ENCODE measurements at regions not wholly inside any gene's neighbourhood (a gene's known extent, or its start where the extent isn't known, plus 50 kb on each side); places are given as distances from the start of the nearest gene placed in this dataset.
"Not testable (repeated sequence)": the region's sequence is repeated elsewhere in the genome, so short reads cannot be mapped to it uniquely, and the experiment has no call there.

DNA sequence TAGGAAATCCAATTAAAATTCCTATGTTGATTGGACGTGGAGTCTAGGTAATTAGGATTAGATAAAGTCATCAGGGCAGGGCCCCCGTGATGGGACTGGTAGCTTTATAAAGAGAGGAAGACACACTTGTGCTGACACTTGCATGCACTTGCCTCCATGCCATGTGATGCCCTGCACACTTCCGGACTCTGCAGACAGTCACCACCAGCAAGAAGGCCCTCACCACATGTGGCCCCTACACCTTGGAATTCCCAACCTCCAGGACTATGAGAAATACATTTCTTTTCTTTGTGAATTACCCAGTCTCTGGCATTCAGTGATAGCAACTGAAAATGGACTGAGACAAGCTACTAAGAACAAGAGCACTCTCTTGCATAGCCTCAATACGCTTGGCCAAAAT is 90.6 kb downstream of the CRYGS start:
- DNase-seq: no peak

DNA sequence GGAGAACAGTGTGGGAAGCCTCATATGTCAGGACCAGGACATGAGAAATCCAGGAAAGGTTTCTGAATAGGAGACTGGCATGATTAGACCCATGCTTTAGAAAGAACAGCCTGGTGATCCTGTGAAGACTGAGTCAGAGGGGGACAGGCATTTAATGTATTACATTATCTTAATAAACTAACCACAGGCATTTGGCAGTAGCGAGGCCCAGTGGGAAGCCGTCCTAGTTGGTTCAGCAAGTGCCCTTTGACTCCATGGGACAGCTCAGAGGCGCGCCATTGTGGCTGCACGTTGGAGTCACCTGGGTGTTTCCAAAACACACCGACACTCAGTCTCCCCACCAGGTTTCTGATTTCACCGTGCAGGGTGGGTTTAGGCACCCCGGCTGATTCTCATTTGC is 90.5 kb upstream of the DGKG start:
- DNase-seq: no peak

DNA sequence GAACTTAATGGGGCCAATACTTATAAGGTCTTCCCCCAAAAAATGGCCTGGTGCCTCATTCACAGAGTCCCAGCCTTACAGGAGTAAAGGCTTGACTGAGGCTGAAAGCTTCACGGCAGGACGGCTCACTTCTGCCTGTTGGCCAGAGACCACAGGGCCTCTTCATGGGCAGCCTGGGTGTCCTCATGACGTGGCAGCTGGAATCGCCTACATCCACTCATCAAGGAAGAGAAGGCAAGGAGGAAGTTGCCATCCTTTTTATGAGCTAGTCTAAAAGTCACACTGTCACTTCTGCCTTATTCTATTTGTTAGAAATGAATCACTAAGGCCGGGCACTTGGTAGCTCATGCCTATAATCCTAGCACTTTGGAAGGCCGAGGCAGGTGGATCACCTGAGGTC is 89.3 kb upstream of the DGKG start:
- no peak for DNase-seq

DNA sequence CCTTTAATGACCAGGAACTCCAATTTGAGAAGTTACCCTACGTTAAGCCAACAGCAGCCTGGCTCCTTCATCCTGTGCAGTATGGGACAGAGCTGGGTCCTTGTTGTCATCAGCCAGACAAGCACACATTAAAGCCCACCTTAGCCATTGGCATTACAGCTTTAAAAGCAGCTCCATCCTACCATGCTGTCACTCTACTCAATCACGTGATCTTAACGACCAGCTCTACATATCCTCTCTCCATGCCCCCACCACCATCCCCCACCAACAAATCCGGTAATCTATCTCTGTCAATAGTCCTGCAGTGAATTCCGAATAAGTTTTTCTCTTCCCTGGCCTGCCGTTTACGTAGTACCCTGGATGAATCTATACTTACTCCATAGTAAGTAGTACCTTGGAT is 82.9 kb upstream of the DGKG start:
- no peak for DNase-seq

DNA sequence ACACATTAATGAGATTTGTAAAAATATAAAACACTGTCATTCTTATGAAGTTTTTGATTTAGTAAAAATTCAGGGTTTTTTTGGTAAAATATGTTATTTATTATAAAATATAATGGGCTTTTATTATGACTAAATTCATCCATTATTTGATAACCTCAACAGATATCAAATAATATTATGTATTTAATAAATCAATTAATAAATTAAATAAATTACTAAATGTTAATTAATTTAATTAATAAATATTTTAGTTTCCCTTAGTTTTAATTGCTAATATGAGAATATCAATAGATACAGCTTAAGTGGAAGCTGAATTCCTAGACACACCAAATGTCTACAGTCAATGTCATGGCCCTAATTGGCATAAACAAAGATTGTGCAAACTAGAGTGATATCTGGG is 82.3 kb upstream of the DGKG start:
- DNase-seq: no peak

DNA sequence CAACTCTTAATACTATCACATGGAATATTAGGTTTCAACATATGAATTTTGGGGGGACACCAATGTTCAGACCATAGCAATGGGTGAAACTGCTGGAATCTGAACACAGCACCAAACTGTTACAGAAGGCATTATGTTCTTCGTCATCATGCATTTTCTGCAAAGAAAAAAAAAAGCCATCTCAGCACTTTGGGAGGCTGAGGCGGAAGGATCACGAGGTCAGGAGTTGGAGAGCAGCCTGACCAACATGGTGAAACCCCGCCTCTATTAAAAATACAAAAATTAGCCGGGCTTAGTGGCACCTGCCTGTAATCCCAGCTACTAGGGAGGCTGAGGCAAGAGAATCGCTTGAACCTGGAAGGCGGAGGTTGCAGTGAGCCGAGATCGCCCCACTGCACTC is 80.9 kb upstream of the DGKG start:
- not testable (repeated sequence) for DNase-seq

DNA sequence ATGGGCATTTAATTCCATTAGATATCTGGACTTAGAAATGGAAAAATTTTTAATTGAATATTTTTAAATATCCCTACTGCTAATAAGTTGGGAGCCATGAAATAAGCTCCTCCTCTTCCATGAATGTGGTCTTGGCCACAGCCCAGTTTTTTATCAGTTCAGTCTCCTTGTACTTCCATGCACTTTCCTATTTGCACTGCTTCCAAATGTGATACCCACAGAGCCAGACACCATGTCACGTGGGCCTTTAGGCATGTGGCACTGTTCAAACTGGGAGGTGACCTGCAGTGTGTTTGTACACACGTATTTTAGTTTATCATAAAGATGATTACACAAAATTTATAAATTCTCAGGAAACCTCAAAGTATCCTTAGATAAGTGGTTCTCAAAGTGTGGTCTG is 80.1 kb upstream of the DGKG start:
- no peak for DNase-seq

DNA sequence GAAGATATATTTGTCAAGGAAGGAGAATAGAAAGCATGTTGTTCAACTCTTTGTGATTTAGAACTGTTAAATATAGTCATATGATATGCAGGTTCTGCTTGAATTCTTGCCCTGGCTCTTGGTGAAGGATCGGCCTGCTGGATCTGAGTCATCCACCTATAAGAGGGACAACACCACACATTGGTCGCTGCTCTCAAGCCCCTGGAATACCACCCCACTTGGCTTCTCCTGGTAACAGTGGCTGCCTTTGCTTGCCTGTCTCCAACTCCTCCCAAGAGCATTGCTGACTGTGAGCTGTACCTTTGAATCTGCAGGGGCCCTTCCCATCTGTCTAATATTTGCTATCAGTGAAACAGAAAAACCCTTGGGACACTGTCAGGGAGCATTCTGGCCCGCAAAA is 78.9 kb upstream of the DGKG start:
- DNase-seq: no peak

DNA sequence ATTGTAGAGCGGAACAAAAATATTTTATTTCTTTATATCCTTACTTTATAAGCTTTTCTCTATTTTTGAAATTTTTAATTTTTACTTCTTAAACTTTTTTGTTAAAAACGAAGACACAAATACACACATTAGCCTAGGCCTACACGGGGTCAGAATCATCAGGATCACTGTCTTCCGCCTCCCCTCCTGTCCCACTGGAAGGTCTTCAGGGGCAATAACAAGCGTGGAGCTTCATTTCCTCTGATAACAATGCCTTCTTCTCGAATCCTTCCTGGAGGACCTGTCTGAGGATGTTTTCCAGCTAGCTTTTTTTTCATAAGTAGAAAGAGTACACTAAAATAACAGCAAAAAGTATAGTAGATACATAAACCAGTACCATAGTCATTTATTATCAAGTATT is 77.7 kb upstream of the DGKG start:
- no peak for DNase-seq

DNA sequence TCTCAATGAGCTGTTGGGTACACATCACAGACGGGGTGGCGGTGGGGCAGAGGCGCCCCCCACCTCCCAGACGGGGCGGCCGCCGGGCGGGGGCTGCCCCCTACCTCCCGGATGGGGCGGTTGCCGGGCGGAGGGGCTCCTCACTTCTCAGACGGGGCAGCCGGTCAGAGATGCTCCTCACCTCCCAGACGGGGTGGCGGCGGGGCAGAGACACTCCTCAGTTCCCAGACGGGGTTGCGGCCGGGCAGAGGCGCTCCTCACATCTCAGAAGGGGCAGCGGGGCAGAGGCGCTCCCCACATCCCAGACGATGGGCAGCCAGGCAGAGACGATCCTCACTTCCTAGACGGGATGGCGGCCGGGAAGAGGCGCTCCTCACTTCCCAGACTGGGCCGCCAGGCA is 73.3 kb upstream of the DGKG start:
- DNase-seq: not testable (repeated sequence)

DNA sequence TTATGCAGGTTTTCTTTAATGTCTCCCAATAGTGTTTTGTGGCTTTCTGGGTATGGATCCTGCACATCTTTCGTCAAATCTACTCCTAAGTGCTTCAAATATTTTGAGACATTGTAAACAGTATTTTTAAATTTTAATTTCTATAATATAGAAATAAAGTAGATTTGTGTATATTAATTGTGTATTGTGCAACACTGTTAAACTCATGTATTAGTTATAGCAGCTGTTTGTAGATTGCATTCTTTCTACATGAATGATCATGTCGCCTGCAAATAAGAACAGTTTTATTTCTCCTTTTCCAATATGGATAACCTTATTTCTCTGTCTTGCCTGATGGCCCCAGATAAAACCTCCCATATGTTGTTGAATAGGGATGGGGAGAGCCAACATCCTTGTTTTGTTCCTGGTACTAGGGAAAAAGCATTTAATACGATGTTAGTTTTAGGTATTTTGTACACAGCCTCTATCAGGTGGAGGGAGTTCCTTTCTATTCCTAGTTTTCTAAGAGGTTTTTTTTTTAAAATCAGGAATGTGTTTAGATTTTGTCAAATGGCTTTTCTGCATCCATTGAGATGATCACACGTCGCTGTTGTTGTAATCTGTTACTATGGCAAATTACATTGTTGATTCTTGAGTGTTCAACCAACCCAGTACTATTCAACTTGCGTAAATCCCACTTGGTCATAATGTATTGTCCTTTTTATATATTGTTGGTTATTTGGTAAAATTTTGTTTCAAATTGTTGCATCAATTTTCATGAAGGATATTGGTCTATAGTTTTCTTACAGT is 71.1 kb upstream of the DGKG start:
- no peak for DNase-seq

DNA sequence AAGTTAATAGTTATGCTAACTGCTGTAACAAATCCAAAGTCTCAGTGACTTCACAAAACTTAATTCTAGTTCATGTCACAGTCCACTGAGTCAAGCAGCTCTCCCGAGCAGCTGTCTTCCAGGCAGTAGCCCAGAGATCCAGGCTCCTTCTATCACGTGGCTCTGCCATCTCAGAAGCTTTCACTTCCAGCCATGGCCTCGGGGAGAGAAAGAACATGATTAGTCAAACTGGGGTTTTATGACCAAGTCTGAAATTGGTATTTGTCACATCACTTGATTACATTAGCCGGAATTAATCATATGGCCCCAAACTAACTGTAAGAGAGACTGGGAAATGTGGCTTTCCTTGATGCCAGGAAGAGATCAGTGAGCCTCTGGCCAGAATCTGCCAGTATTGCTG is 70.2 kb upstream of the DGKG start:
- DNase-seq: no peak

DNA sequence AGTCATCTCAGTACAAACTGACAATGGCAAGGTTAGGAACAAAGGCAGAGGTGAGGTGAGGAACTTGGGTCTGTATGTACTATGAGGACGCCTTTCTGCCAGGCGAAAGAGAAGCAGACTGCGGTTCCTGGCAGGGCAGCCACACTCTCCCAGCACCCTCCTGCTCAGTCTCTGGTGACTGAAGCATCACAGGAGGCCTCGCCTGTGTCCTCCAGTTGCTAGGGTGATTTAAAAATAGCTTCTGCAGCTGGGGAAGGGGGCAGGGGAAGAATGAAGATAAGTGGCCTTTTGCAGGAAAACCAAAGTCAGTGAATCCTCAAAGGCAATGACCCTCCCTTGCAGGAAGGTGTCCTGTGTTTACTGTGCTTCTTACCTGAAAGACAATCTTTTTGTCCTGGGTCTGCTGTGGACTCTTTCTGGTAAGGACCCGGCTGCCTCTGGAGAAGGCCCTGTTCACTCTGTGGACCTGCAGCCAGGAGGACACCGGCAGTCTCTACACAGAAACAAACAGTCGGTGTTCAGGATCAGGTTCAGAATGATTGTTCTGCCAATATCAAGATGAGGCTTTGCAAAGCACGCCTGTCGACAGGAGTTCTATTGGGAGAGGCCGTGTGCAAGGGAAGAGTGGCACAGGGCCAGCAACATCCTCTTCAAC is 65.7 kb upstream of the DGKG start:
- DNase-seq: no peak

DNA sequence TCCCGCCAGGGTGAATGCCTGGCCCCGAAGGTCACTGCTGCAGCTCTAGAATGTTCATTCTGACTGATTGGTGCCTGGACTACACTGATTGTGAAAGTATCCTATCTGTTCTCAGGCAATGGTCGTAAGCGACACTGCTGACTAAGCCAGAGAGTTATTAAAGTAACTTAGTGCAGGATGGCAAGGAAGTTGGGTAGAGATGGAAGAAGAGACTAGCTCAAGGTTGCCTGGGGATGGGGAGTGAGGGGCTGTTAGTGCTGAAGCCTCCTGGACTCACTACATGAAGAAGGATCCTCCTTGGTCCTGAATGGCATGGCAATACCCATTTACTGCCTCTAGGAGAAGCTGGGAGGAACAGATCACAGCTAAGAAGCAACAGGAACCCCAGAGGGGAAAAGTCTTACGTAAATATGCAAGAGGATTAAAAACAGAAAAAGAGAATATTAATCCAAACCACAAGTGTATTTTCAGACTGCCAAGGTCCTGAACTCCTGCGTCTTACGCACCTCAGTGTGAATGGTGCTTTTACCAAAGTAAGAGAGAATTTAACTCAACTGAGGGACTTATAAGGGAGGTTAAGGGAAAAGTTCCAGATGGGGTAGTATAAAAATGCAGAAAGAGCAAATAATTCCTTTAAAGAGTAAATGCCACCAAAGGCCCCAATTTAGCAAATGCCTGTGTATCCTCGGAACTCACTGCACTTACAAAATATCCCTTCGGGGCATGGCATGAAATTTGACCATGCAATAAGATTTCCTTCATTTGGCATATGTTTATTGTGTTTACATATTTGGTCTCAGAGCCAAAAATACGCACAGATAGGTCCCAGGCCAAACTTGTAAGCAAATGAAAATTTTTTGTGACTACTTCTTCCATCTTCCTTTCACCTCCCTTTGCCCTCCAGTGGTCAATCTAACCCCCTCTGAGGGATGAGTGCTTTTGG is 64.0 kb upstream of the DGKG start:
- no peak for DNase-seq

DNA sequence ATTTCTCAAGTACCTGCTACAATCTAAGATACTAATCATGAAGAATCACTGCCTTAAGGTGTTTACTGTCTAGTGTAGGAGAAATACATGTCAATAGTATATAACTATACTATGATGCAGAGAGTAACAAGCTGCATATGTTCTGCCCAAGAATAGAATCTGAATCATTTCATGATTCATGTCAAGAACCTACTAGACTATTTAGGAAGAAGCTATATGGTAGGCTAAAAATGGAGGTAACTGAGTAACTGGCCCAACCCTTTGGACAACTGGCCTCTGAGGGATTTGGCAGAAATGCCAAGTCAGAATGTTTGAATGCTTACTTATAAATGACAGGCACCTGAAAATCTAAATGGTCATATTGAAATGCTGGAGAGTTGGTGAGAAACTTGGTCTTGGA is 59.9 kb upstream of the DGKG start:
- DNase-seq: no peak

DNA sequence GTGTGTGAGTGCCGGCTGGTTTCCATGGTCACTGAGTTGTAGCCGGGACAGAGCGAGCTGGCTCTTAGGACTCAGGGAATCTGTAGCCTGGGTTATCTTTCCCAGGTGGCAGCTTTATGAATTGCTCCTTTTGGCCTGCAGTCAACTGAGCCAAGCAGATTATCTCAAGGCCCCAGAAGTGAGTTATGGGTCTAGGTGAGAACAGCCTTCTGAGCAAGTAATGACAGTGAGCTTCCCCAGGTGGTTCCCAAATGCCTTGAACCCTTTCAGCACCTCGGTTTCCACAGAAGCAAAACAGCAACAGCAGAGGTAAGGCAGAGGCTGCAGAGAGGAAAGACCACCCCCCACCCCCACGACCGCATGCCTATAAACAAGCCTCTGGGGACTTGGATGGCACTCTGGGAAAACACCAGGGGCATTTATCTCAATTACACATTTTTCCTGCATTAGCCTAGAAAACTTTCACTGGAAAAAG is 56.7 kb upstream of the DGKG start:
- DNase-seq: no peak

DNA sequence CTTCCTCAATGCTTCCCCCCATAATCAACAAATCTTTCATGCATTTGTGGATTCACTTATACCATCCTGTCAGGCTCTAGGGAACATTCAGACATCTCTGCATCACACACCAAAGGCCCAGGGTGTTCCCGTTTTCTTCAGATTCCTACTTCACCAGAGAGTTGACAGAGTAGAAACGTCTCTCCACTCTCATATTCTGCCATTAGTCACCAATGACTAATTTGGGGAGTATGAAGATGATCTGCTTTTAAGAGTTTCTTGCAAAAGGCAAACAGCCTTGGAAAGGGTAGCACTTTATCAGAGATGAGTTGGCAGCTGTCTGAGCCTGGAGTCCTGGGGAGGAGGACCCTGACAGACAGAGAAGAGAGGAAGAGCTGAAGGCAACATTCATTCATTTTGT is 55.8 kb upstream of the DGKG start:
- DNase-seq: no peak

DNA sequence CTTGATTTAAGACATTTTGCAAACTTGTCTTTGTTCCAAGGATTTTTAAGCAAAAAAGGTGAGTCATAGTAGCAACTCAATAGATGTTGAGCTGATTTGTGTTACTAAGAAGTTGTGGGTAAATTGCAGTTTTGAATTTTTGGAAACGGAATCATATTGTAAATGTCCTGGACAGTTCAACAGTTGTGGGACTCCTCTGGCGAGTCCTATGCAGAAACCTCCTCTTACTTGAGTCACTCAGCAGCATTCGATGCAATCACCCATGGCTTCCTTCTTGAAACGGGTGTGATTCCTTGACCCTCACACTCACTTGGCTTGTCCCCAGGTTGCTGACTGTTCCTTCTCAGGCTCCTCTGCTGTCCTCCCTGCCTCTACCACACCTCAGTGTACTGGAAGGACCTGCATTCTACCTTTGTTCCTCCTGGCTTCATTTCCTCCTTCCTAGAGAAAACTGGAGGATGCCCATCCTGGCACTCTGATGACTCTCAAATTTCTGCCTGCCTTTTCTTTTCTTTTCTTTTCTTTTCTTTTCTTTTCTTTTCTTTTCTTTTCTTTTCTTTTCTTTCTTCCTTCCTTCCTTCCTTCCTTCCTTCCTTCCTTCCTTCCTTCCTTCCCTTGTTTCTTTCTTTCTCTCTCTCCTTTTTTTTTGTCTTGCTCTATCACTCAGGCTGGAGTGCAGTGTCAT is 52.8 kb upstream of the DGKG start:
- DNase-seq: no peak

DNA sequence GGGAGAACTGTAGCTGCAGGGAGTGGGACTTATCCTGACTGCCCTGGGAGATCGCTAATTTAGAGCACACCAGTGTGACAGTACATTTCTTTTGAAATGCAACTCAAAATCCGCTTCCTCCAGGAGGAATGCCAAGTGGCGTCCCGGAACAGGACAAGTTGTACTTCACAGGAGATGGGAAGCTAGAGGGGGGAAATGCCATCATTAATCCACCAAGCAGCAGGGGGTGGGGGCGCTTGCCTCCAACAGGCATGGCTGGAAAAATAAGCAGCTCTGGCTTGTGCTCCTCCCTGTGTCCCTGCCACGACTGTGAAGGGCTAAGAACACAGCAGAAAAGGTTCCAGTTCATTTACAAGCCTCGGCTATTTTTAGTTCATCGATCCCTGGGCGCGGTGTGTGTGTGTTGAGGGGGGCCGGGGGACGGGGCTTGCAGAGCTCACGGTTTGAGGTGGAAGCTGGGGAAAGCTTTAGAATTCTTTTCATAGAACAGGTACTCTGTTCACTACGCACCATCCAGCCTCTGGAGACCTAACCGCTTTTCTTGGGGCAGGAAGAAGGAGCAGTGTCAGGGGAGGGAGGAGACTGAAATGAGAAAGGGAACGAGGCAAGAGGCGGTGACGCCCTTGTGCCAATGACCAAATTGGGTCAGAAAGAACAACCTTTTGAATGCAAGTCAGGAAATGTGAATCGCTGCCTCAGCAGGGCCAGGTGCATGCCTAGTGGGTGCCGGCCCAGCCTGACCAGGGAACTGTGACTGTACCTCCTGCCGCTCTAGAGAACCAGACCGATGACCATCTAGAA is 51.8 kb upstream of the DGKG start:
- peak; percentile 6 to 20 for DNase-seq

DNA sequence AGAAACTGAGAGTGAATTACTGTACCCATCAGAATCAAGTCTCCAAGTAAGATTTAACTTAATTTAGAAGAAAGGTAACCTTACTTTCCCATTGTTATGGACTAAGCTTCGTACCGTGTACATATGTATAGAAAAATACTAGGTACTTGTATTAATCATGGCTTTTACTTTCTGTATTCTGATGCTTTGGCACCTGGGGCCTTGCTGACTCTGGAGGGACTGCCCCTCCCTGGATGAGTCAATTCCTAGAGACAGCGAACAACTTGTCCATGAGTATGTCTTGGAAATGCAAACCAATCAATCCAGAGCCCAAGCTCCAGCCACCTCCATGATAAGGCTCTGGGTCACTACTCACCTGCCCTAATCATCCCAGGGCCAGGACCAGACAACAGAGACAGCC is 50.0 kb upstream of the DGKG start:
- no peak for DNase-seq

Measured in CD4-positive, alpha-beta T cell treated with Interleukin-1 beta for 1 hour (primary cell).